ENCODE measurements at regions not wholly inside any gene's neighbourhood (a gene's known extent, or its start where the extent isn't known, plus 50 kb on each side); places are given as distances from the start of the nearest gene placed in this dataset.

DNA sequence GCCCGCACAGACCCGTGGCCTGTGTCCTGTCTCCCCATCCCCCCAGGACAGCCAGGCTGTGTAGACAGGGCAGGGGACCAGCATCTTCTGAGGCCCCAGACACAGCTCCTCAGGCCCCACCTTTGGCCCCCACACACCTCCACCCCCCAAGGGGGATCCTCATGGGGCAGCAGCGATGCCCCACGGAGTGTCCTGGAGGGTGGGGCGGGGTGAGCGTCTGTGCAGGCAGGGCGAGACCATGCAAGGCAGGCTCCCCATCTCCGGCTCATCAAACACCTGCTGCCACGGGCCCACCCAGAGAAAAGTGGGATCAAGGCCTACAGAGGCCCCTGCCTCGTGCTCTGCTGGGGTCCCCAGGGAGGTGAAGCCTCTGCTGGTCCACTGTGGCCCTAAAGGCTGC lies 118.7 kb upstream of the FOXD4L5 start:
- TF ChIP-seq CTCF (IDR thresholded peaks at IDR 0.05; ENCODE audit: low read length) (no peak), EZH2 (optimal IDR thresholded peaks at IDR 0.05; ENCODE audit: low read depth, low read length) (no peak)

All from MM.1S (cell line).